Neuronal stem cell (in vitro differentiated cells): ENCODE measurements at regions not wholly inside any gene's neighbourhood (a gene's known extent, or its start where the extent isn't known, plus 50 kb on each side); places are given as distances from the start of the nearest gene placed in this dataset.

Source experiments
- DNase-seq: peaks from one replicate; pipeline ENCODE4 v3.0.0-alpha.2; 2013; ENCODE audit warnings: low spot score
- H2AFZ ChIP-seq: one replicate; pipeline ENCODE4 v1.6.1; 2013; ENCODE audit warnings: mild to moderate bottlenecking, low read length, inconsistent platforms
- H2AK5ac ChIP-seq: 2 replicates; pipeline ENCODE4 v1.6.1; 2013; ENCODE audit warnings: low read depth, mild to moderate bottlenecking, inconsistent platforms, low read length, moderate library complexity, mixed read lengths
- H2BK120ac ChIP-seq: 2 replicates; pipeline ENCODE4 v1.6.1; 2013; ENCODE audit warnings: low read depth, mild to moderate bottlenecking, inconsistent platforms, low read length, moderate library complexity, mixed read lengths
- H2BK12ac ChIP-seq: one replicate; pipeline ENCODE4 v1.6.1; 2013; ENCODE audit warnings: low read length, inconsistent platforms
- H2BK15ac ChIP-seq: 2 replicates; pipeline ENCODE4 v1.6.1; 2013; ENCODE audit warnings: mild to moderate bottlenecking, low read length, inconsistent platforms, mixed read lengths
- H2BK5ac ChIP-seq: one replicate; pipeline ENCODE4 v1.6.1; 2013; ENCODE audit warnings: inconsistent platforms, mild to moderate bottlenecking, low read length, moderate library complexity
- H3K14ac ChIP-seq: one replicate; pipeline ENCODE4 v1.6.1; 2013; ENCODE audit warnings: low read length, inconsistent platforms
- H3K18ac ChIP-seq: 2 replicates; pipeline ENCODE4 v1.6.1; 2013; ENCODE audit warnings: low read length, inconsistent platforms
- H3K23ac ChIP-seq: 2 replicates; pipeline ENCODE4 v1.6.1; 2013; ENCODE audit warnings: low read depth, mild to moderate bottlenecking, mixed read lengths, low read length, inconsistent platforms; ENCODE audit not compliant: poor library complexity
- H3K27ac ChIP-seq: replicated peaks from 3 replicates; pipeline ENCODE4 v1.5.1; 2013; ENCODE audit warnings: low read length, inconsistent platforms
- H3K27me3 ChIP-seq, 3 experiments: 2 replicates each; pipeline ENCODE4 v1.6.1; 2013; ENCODE audit warnings: low read length in 3 of 3, mild to moderate bottlenecking in 2 of 3, inconsistent platforms in 1 of 3, low read depth in 1 of 3, mixed read lengths in 1 of 3, moderate library complexity in 1 of 3; ENCODE audit not compliant: control insufficient read depth in 3 of 3, insufficient read depth in 3 of 3
- H3K36me3 ChIP-seq, 2 donors: replicated peaks in 1 of 2; 2 replicates each; pipeline ENCODE4 v1.6.1; 2013; ENCODE audit warnings: low read length in 2 of 2; ENCODE audit not compliant: control insufficient read depth in 2 of 2, insufficient read depth in 2 of 2
- H3K4ac ChIP-seq: 2 replicates; pipeline ENCODE4 v1.6.1; 2013; ENCODE audit warnings: inconsistent platforms, mild to moderate bottlenecking, low read length, moderate library complexity
- H3K4me1 ChIP-seq, 2 donors: 1 replicate in 1 of 2; 2 replicates in 1 of 2; pipeline ENCODE4 v1.6.1; 2013; ENCODE audit warnings: low read length in 2 of 2, low read depth in 1 of 2; ENCODE audit not compliant: control insufficient read depth in 2 of 2, insufficient read depth in 1 of 2
- H3K4me2 ChIP-seq: one replicate; pipeline ENCODE4 v1.6.1; 2013; ENCODE audit warnings: mild to moderate bottlenecking, low read length, inconsistent platforms; ENCODE audit not compliant: insufficient read depth, poor library complexity, severe bottlenecking
- H3K4me3 ChIP-seq, 2 donors: 2 replicates each; pipeline ENCODE4 v1.5.1; 2013; ENCODE audit warnings: low read length in 2 of 2, mild to moderate bottlenecking in 2 of 2, inconsistent platforms in 1 of 2, moderate library complexity in 1 of 2
- H3K79me1 ChIP-seq: one replicate; pipeline ENCODE4 v1.6.1; 2013; ENCODE audit warnings: low read depth, mild to moderate bottlenecking, inconsistent platforms, low read length, moderate library complexity
- H3K9ac ChIP-seq: one replicate; pipeline ENCODE4 v1.6.1; 2013; ENCODE audit warnings: mild to moderate bottlenecking, low read depth, low read length, inconsistent platforms; ENCODE audit not compliant: poor library complexity
- H3K9me3 ChIP-seq, 2 donors: replicated peaks in 1 of 2; 2 replicates each; pipeline versions ENCODE3 to v1.6.1; 2013; ENCODE audit warnings: low read length in 2 of 2, mild to moderate bottlenecking in 2 of 2, inconsistent platforms in 1 of 2, low read depth in 1 of 2, mixed read lengths in 1 of 2, moderate library complexity in 1 of 2; ENCODE audit not compliant: control insufficient read depth in 2 of 2, insufficient read depth in 1 of 2
- H4K8ac ChIP-seq: one replicate; pipeline ENCODE4 v1.6.1; 2013; ENCODE audit warnings: low read depth, mild to moderate bottlenecking, inconsistent platforms, low read length, moderate library complexity
- H4K91ac ChIP-seq: one replicate; pipeline ENCODE4 v1.6.1; 2013; ENCODE audit warnings: low read length, low read depth, mild to moderate bottlenecking, inconsistent platforms; ENCODE audit not compliant: poor library complexity
- WGBS, 2 donors: extraction: QIAGEN DNeasy Blood & Tissue Kit; methylation state at CpG; one replicate each; pipeline ENCODE4 v1.1.7; 2013; ENCODE audit warnings: missing lambda C conversion rate in 2 of 2, mixed read lengths in 1 of 2; ENCODE audit not compliant: insufficient read length in 2 of 2, insufficient replicate concordance in 1 of 2; ENCODE audit errors: extremely low coverage in 2 of 2; 5-methylcytosine and 5-hydroxymethylcytosine counted together

GRCh38 chr4:160299177-160299576, 1196.3 kb downstream of the RAPGEF2 start:
- Histone ChIP-seq H3K36me3 (no peaks in the 10 kb centered on the region), H2AK5ac (no peak overlapping the region), H4K8ac (no peak overlapping the region), H3K9me3 (no peaks in the 10 kb centered on the region), H2BK15ac (no peak overlapping the region), H2BK12ac (no peak overlapping the region), H4K91ac (no peak overlapping the region), H2BK120ac (no peak overlapping the region), H3K27ac (no peak overlapping the region), H2BK5ac (no peak overlapping the region), H3K9ac (no peak overlapping the region), H3K23ac (no peak overlapping the region), H3K79me1 (no peaks in the 10 kb centered on the region), H3K4me2 (no peak overlapping the region), H3K27me3 (no peaks in the 10 kb centered on the region), H3K14ac (no peak overlapping the region), H2AFZ (no peak overlapping the region), H3K4me1 (no peaks in the 10 kb centered on the region), H3K4me3 (no peak overlapping the region), H3K4ac (no peak overlapping the region), H3K18ac (no peak overlapping the region)
- WGBS, 2 donors: no CpG with 5 or more reads among the region's 1 CpG
- DNase-seq: no peak

- Histone ChIP-seq H3K36me3 (no peaks in the 10 kb centered on the region), H2AK5ac (no peak overlapping the region), H4K91ac (no peak overlapping the region), H3K9ac (no peak overlapping the region), H3K9me3 (no peaks in the 10 kb centered on the region), H3K4ac (no peak overlapping the region), H3K4me1 (no peaks in the 10 kb centered on the region), H3K4me3 (no peak overlapping the region), H4K8ac (no peak overlapping the region), H3K27me3 (no peaks in the 10 kb centered on the region), H3K23ac (no peak overlapping the region), H2AFZ (no peak overlapping the region), H2BK120ac (no peak overlapping the region), H3K18ac (no peak overlapping the region), H2BK5ac (no peak overlapping the region), H2BK12ac (no peak overlapping the region), H3K4me2 (no peak overlapping the region), H3K79me1 (no peaks in the 10 kb centered on the region), H3K27ac (no peak overlapping the region), H2BK15ac (no peak overlapping the region), H3K14ac (no peak overlapping the region)
- no peak for DNase-seq
- no CpG with 5 or more reads among the region's 2 CpGs for WGBS, 2 donors
These were observed 1196.7 kb downstream of the RAPGEF2 start for GRCh38 chr4:160299608-160300007.

- Histone ChIP-seq H3K36me3 (no peaks in the 10 kb centered on the region), H3K9ac (no peak overlapping the region), H3K18ac (no peak overlapping the region), H2BK12ac (no peak overlapping the region), H4K91ac (no peak overlapping the region), H3K9me3 (no peaks in the 10 kb centered on the region), H3K23ac (no peak overlapping the region), H2BK5ac (no peak overlapping the region), H3K14ac (no peak overlapping the region), H3K4me3 (no peak overlapping the region), H3K27ac (no peak overlapping the region), H2AFZ (no peak overlapping the region), H4K8ac (no peak overlapping the region), H3K79me1 (no peaks in the 10 kb centered on the region), H3K4me2 (no peak overlapping the region), H2BK15ac (no peak overlapping the region), H3K4me1 (peaks cover 0 to 5% of the 10 kb centered on the region in 2 donors), H3K27me3 (no peaks in the 10 kb centered on the region), H2AK5ac (no peak overlapping the region), H3K4ac (no peak overlapping the region), H2BK120ac (no peak overlapping the region)
- no peak for DNase-seq
- no CpG with 5 or more reads among the region's 1 CpG for WGBS, 2 donors
These were observed 1213.2 kb downstream of the RAPGEF2 start for GRCh38 chr4:160316036-160316435.

- Histone ChIP-seq H4K91ac (no peak overlapping the region), H3K79me1 (no peaks in the 10 kb centered on the region), H3K4me3 (no peak overlapping the region), H3K36me3 (no peaks in the 10 kb centered on the region), H3K27ac (no peak overlapping the region), H3K23ac (no peak overlapping the region), H3K9ac (no peak overlapping the region), H2BK15ac (no peak overlapping the region), H3K27me3 (no peaks in the 10 kb centered on the region), H3K4me1 (peaks cover 0 to 5% of the 10 kb centered on the region in 2 donors), H2AK5ac (no peak overlapping the region), H2BK120ac (no peak overlapping the region), H3K4me2 (no peak overlapping the region), H3K14ac (no peak overlapping the region), H2BK5ac (no peak overlapping the region), H3K9me3 (no peaks in the 10 kb centered on the region), H2BK12ac (no peak overlapping the region), H4K8ac (no peak overlapping the region), H2AFZ (no peak overlapping the region), H3K4ac (no peak overlapping the region), H3K18ac (no peak overlapping the region)
- no peak for DNase-seq
- WGBS, 2 donors: no CpG with 5 or more reads among the region's 6 CpGs
These were observed 1215.8 kb downstream of the RAPGEF2 start for GRCh38 chr4:160318567-160319220.
